ENCODE measurements at regions not wholly inside any gene's neighbourhood (a gene's known extent, or its start where the extent isn't known, plus 50 kb on each side); places are given as distances from the start of the nearest gene placed in this dataset.
"Not testable (repeated sequence)": the region's sequence is repeated elsewhere in the genome, so short reads cannot be mapped to it uniquely, and the experiment has no call there.

DNA sequence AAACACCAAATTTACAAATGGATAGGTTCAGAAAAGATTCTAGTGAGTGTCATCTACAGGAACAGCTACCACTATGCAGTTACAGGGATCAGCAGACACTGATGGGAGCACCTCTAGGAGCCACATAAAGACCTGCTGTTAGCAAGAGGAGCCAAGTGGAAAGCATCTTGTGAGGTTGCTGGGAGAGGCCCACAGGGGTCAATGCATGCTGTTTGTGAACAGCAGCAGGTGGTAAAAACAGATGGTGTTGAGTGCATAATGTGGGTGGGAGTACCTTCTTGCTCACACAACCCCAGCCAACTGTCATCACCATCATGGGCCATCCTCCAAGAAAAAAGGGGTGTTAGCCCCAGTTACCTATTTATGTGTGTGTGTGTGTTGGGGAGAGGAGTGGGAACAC, 215.2 kb upstream of the SSTR1 start:
- DNase-seq (ENCODE audit: low spot score) = no peak

DNA sequence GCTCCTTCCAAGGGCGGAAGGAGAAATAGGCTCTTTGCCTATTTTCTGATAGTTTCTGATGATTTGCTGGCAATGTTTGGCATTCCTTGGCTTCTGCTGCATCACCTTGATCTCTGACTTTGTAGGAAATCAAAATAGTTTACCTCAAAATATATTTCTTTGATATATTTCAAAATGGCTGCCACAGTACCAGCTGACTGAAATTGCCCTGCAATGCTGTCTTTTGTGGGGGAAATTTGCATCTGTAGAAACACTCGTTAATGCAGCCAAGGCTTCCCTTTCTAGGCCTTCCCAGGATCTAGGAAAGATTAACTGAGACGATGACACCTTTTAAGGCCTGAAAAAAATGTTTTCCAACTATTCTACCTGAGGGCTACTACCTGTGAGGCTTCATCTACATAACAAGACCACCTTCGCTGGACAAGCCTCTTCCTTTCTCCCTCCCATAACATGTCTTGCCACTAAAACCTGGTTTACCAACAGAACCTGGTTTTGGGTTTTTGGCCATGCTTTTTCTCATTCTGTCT, 212.8 kb upstream of the SSTR1 start:
- no peak for DNase-seq (ENCODE audit: low spot score)

DNA sequence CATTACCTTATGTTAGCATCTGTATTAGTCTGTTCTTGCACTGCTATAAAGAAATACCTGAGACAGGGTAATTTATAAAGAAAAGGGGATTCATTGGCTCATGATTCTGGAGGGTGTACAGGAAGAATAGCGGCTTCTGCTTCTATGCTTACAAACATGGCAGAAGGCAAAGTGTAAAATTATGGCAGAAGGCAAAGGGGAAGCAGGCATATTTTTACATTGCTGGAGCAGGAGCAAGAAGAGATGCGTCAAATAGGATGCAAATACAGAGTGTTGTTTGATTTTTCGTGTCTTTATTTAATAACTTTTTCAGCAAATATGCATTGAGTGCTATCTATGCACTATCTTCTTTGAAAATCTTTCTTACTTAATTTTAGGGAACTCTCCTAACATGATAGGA, 210.7 kb upstream of the SSTR1 start:
- DNase-seq (ENCODE audit: low spot score) = no peak

DNA sequence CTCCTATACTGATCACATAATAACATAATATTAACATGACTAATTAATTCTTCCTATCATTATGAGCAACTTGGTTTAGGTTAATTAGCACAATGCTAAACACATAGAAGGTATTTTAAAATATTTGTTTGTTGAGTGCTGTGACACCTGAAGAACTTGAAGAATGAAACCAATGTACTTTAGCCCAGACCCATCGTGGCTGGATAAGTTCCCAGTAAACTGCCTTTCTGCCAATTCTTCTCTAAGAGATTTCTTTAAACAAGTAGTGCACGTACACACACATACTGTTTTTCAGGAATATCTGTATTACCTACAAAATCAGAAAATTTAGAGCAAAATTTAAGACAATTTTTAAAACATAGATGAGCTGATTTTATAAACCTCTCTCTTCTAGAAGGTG, 207.4 kb upstream of the SSTR1 start:
- no peak for DNase-seq (ENCODE audit: low spot score)

DNA sequence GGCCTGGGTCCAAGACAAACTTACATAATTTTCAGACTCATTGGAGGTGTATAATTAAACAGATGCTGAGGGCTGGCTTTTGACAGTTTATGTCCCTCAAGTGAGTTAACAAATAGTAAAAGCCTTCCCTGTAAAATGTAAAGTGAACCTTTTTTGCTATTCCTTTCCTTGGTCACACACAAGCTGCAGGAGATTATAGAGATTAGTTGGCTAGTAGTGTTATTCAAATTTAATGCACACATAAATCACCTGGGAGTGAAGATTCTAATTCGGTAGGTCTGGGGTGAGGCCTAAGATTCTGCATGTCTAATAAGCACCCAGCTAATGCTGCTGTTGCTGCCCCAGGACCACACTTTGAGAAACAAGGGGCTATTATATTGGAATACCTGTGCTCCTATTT, 206.2 kb upstream of the SSTR1 start:
- DNase-seq (ENCODE audit: low spot score) = no peak

DNA sequence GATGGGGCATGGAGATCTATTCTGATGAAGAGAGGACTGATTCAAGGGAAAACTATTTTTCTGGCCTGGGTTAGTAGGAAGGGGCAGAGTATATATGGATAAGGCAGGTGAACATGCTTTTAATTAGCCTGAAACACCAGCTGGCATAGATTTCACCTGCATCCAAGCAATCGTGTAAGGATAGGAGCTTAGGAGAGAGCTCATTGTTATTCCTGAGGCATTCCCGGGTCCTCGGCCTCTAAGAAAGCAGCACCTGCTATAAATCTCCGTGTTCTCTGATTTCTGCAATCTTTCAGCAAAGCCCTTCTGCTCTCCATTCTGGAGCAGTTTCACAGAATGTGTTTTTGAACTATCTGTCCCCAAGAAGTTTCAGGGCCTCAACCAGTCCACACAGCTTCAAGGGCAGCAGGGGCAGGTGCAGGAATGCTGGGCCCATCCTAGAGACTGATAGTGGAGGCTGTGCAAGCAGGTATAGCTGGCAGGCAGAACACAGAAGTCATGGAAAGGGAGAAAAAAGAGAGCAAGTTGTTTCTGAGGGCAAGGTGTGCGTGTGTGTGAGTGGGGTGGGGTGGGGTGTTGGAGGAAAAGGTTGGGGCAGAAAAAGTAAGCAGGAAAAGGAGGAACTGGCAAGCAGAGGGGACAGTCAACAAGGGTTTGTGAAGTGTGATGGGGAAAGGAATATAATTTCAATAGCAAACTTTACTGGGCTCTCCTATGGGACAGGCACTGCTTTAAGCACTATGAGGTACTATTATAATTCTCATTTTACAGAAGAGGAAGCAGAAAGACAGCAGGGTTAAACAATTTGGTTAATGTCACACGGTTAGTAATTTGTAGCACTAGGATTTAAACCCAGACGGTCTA, 203.7 kb upstream of the SSTR1 start:
- DNase-seq (ENCODE audit: low spot score) = no peak

- no peak for DNase-seq (ENCODE audit: low spot score)
These were observed 203.2 kb upstream of the SSTR1 start for GRCh38 chr14:38004610-38004879.

- DNase-seq (ENCODE audit: low spot score) = not testable (repeated sequence)
These were observed 196.5 kb upstream of the SSTR1 start for GRCh38 chr14:38011156-38011555.

GRCh38 chr14:38012056-38012455, 195.6 kb upstream of the SSTR1 start:
- DNase-seq (ENCODE audit: low spot score) = no peak

DNA sequence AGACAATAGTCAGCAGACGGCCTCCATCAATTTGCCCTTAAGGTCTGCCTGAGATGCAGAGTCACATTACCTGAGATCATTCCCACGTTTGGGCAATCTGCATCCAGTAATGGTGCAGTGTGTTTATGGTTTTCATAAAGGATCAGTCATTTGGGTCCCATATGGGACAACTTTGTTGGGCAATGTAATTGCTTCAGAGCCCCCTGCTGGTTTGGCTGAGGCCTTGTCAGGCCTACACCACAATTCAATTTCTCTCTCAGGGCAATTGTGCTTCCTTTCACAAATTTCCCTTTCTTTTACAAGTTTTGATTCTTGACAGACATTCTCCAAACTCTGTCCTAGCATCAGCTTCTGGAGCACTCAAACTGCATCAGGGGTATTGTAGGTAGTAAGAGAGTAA, 191.2 kb upstream of the SSTR1 start:
- no peak for DNase-seq (ENCODE audit: low spot score)

- DNase-seq (ENCODE audit: low spot score) = no peak
These were observed 185.8 kb upstream of the SSTR1 start for GRCh38 chr14:38021861-38022260.

GRCh38 chr14:38022775-38023174, 184.9 kb upstream of the SSTR1 start:
- no peak for DNase-seq (ENCODE audit: low spot score)

DNA sequence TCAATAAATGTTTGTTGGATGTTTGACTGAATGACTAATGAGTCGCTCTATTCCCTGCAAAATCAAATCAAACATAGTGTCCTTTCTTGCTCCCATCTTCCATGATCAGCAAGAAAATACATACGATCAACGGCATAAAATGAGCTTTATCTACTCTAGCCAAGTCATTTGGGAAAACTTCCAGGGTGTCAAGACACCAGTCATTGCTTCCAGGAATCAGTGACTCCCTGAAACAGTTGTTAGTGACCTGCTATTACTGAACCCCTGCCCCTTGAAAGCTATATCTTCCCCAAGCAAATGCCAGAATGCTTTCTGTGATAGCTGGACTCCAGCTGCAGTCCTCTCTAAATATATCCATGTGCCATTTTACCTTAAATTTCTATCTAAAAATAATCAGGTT, 169.5 kb upstream of the SSTR1 start:
- DNase-seq (ENCODE audit: low spot score) = no peak

DNA sequence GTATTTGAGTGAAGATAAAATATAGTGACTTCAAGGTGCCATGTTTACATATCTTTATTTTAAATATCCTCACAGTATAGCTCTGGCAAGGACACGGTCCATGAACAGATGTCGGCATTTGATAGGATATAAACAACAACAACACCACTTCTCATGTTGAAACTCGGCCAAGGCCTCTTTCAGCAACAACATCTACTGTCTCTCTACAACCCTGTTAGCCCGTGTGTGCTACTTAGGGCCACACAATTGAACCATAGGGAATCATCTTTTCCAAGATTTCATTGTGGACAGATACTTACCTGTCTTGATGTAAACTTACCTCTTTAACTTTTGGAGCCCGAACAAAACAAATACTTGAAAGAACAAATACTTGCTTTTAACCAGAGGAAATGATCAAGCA, 168.7 kb upstream of the SSTR1 start:
- DNase-seq (ENCODE audit: low spot score) = no peak

DNA sequence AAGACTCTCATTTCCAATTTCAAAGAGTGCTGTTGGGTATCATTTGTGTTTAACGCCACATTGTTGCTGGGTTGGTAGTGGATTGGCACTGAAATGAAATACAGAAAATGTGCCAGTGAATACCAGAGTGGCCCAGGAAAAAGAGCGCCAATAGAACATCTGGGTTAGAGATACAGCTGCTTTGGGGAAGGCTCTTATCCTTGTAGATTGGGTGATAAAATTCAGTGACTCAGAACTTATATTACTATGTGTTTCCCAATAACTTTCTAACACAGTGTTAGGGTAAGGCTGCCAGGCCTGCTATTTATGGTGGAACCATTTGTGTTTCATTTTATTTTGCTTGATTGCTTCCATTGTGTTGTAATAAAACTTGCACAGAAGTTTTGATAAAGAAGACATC, 168.2 kb upstream of the SSTR1 start:
- no peak for DNase-seq (ENCODE audit: low spot score)

DNA sequence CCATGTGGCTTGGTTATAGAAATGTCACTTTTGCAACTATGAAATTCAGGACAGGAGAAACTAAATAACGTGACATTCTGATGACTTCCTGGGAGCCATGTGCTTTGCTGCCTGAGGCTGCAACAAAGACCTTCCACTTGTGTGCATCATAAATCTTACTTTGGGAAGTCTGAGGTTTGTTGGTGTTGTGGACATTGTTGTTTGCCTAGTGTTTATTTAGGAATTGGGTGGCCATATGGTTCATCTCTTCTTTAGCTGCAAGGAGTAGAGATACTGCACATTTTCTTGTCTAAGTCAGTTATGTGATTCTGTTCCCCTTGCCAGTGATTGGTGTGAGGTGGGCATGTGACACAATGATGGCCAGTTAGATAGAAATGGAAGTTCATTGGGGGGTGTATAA, 167.3 kb upstream of the SSTR1 start:
- no peak for DNase-seq (ENCODE audit: low spot score)

GRCh38 chr14:38042322-38042721, 165.4 kb upstream of the SSTR1 start:
- DNase-seq (ENCODE audit: low spot score) = peak; percentile 55

DNA sequence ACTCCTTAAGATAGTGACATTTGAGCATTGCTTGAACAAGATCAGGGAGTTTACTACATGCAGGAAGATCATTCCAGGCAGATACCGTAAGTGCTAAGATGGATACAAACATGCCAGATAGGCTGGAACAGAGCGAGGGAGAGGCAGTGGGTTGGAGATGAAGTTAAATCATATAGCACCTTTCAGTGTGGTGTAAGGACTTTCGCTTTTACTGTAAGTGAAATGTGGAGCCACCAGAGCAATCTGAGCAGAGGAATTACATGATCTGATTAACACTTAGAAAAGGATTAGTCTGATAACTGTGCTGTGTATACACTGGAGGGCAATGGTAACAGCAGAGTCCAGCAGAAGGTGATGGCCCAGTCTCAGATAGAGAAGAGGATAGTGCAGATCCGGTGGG, 163.0 kb upstream of the SSTR1 start:
- DNase-seq (ENCODE audit: low spot score) = no peak

- DNase-seq (ENCODE audit: low spot score) = no peak
These were observed 162.2 kb upstream of the SSTR1 start for GRCh38 chr14:38045461-38045860.

DNA sequence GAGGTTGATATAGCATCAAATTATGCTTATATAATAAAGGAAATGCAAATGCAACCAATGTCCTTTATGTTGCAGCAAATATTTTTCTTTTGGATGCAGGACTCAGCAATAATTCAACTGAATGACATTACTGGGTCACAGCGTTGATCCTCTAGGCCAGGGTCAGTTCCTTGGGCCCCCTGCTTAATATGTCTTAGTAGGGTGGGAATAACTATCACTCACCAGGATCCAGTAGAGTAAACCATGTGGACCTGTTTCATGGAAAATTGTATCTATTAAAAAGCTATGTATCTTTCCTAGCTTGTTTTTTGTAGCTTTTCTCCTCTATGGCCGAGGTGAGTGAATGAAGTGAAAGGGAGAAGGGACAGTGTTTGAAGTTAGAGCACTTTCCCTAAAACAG, 161.5 kb upstream of the SSTR1 start:
- no peak for DNase-seq (ENCODE audit: low spot score)

DNA sequence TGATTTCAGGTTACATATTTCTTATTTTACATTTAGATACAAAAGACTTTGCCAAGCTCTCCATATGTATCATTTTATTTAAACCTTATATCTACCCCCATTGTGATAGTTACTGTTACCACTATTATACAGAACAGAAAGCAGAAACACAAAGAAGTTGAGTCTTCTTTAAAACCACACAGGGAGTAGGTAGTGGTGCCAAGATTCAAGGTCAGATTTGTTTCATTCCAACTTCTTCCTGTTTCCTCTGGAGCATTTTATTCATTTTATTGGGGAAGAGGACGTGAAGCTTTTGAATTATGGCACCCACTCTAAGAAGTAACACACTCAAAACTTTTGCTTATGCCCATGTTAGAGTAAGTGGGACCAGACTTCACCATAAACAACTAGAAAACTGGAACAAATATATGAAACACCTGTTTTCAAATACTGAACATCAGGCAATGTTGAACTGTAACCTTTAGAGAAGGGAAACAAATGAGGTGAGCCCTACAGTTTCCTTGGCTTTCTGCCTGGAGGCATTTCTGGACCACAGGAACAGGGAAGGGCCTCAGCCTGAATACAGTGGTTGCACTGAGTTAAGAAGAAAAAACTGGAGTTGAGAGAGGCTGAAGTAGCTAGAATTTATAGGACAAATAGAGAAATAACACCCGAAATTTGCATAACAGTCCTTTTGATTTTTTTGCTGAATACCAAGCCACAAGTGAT, 160.4 kb upstream of the SSTR1 start:
- DNase-seq (ENCODE audit: low spot score) = no peak

DNA sequence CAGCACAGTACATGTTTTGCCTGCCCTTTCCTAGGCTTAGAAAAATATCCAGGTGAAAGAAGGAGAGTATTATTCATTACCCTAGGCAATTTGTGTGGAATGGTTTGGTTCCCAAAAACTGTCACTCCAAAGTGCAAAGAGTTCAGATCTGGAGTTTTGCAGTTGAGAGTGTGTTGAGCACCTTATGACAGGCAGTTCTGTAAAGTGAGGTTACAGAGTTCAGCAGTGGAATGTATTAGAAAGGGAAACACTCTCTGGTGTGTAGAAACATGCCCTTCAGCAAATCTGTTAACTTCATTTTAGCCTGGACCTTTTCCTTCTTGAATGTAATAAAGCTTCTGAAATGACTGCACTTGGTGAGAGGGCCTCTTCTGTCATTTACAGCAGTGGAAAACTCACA, 154.0 kb upstream of the SSTR1 start:
- no peak for DNase-seq (ENCODE audit: low spot score)

DNA sequence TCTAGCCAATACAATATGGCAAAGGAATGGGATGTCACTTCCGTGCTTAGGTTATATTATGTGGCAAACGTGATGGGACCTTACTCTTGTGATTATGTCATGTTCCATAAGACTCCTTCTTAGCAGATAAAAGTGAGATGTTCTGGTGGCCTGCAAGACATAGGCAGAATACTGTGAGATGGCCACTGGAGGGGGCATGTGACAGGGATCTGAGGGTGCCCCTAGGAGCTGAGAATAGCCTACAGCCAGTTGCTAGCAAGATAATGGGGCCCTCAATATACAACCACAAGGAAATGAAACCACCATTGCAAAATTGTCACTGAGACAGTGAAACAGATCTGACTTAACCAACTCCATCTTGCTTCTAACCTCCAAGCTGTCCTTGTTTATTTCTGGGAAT, 151.4 kb upstream of the SSTR1 start:
- no peak for DNase-seq (ENCODE audit: low spot score)

- DNase-seq (ENCODE audit: low spot score) = not testable (repeated sequence)
These were observed 145.5 kb upstream of the SSTR1 start for GRCh38 chr14:38062223-38062622.

Data from SW480 (cell line).